IPS DF 6.9 (cell line): ENCODE measurements at regions not wholly inside any gene's neighbourhood (a gene's known extent, or its start where the extent isn't known, plus 50 kb on each side); places are given as distances from the start of the nearest gene placed in this dataset.

Source experiments
- DNase-seq: peaks from one replicate; pipeline ENCODE4 v3.0.0-alpha.2; 2013; ENCODE audit warnings: low read depth, low spot score
- H3K27ac ChIP-seq: one replicate; pipeline ENCODE4 v1.5.1; 2013; ENCODE audit warnings: low read length, control low read depth
- H3K27me3 ChIP-seq: 2 replicates; pipeline ENCODE4 v1.6.1; 2013; ENCODE audit warnings: mild to moderate bottlenecking, low read length; ENCODE audit not compliant: control insufficient read depth, insufficient read depth
- H3K36me3 ChIP-seq: 2 replicates; pipeline ENCODE4 v1.6.1; 2013; ENCODE audit warnings: low read length; ENCODE audit not compliant: control insufficient read depth, insufficient read depth
- H3K4me1 ChIP-seq: 2 replicates; pipeline ENCODE4 v1.6.1; 2013; ENCODE audit warnings: low read length; ENCODE audit not compliant: control insufficient read depth, insufficient read depth
- H3K4me3 ChIP-seq: 2 replicates; pipeline ENCODE4 v1.5.1; 2013; ENCODE audit warnings: mild to moderate bottlenecking, low read length
- H3K9me3 ChIP-seq: 2 replicates; pipeline ENCODE4 v1.6.1; 2013; ENCODE audit warnings: low read length, inconsistent platforms; ENCODE audit not compliant: control insufficient read depth, insufficient read depth
- WGBS: extraction: QIAGEN DNeasy Blood & Tissue Kit; methylation state at CpG from one replicate; pipeline ENCODE4 v1.1.7; 2013; ENCODE audit warnings: mixed read lengths, missing lambda C conversion rate; ENCODE audit not compliant: insufficient read length, insufficient coverage; 5-methylcytosine and 5-hydroxymethylcytosine counted together

DNA sequence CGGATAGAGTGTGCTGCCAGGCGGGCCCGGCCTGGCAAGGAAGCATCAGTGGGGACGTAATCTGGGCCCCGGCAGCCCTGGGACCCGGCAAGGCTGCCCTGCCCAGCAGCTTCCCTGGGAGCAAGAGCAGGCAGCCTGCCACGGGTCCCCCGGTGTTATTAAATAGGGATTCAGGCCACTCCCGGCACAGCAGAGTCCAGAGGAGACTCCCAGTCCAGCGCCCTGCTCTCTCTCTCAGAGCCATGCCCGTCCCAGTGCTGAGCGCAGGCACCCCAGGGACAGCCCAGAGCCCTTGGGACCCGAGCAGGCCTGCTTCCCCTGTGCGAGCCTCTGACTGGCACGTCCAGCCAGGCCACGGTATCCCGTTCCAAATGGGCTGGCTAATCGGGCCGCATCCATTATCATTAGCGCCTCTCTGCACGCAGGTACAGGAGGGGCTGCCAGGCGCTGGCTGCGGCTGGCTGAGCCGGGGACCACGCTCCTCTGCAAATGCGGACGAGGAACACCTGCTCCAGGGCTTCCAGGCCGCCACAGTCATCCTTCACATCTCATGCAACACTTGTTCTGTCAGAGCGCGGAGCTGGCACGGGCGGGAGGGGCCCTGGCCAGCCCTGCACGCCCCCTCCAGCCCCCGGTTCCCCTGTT is 344.2 kb upstream of the MKI67 start:
- H3K27me3 ChIP-seq: no peaks in the 10 kb centered on the region
- WGBS: no CpG with 5 or more reads among the region's 34 CpGs
- no peak overlapping the region for H3K4me3 ChIP-seq
- DNase-seq: no peak
- H3K9me3 ChIP-seq: no peaks in the 10 kb centered on the region
- H3K27ac ChIP-seq: no peak overlapping the region
- H3K4me1 ChIP-seq: 0 out of 2 replicates have a peak, but pooled peaks cover 1% of the 10 kb centered on the region
- H3K36me3 ChIP-seq: no peaks in the 10 kb centered on the region

DNA sequence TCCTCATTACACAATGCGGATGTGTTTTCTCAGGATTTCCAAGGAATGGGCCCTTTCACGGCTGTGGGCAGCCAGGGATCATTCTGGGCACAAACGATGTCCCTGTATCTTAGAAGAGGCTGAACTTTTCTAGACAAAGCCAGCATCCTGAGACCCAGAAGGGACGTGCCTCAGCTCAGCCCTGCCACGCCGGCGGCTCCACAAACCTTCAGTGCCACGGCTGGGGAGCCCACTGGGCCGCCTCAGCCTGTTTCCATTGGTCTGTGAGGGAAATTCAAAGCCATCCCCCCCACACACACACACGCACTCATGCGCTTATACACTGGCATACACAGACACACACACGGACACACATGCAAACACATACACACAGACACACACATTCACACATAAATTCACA is 344.9 kb upstream of the MKI67 start:
- Histone ChIP-seq H3K4me1 (0 out of 2 replicates have a peak, but pooled peaks cover 1% of the 10 kb centered on the region), H3K36me3 (no peaks in the 10 kb centered on the region), H3K27me3 (no peaks in the 10 kb centered on the region), H3K4me3 (no peak overlapping the region), H3K27ac (no peak overlapping the region), H3K9me3 (no peaks in the 10 kb centered on the region)
- no CpG with 5 or more reads among the region's 12 CpGs for WGBS
- DNase-seq: no peak

DNA sequence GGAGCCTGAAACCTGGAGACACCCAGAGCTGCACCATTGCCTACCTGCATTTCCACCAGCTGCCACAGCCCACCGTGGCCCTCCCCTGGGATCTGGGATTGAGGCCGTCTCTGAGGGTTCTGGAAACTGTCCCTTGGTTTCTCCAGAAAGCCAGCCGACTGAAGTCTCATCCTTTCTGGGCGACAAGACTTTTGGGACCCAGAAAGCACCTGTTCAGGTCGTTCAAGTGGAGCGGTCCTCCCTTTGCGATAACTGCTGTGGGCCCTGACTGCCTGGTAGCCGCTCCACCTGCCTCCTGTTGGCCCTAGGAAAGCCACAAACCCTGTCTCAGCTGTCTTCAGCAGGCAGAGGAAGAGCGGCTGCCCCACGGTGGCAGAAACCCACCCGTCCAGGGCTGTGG is 346.0 kb upstream of the MKI67 start:
- no CpG with 5 or more reads among the region's 11 CpGs for WGBS

DNA sequence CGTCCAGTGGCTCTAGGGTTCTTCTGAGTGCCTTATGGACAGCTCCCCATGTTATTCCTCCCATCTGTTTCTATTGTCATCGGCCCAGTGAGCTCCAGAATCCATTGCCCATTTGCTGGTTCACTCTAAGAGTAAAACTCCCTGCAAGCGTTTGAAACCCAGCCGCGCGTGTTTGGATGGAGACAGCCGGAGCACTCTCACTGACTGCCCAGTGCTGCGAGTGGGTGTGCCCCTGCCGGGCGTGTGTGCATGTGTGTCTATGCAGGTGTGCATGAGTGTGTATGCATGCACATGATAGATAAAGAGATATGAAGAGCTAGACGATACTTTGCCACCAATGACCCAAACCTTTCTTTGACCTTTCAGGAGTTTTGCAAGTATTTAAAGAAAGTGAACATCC is 347.2 kb upstream of the MKI67 start:
- Histone ChIP-seq H3K27me3 (no peaks in the 10 kb centered on the region), H3K36me3 (no peaks in the 10 kb centered on the region), H3K27ac (no peak overlapping the region), H3K4me1 (0 out of 2 replicates have a peak, but pooled peaks cover 1% of the 10 kb centered on the region), H3K4me3 (no peak overlapping the region), H3K9me3 (no peaks in the 10 kb centered on the region)
- DNase-seq: no peak
- WGBS: no CpG with 5 or more reads among the region's 11 CpGs

More for the DNA sequence above, 346.0 kb upstream of the MKI67 start:
- no peak for DNase-seq
- no peak overlapping the region for H3K27ac ChIP-seq
- H3K4me1 ChIP-seq: 0 out of 2 replicates have a peak, but pooled peaks cover 1% of the 10 kb centered on the region
- no peaks in the 10 kb centered on the region for H3K27me3 ChIP-seq
- no peaks in the 10 kb centered on the region for H3K9me3 ChIP-seq
- H3K36me3 ChIP-seq: no peaks in the 10 kb centered on the region
- no peak overlapping the region for H3K4me3 ChIP-seq

GRCh38 chr10:128473911-128474310 is 347.7 kb upstream of the MKI67 start:
- Histone ChIP-seq H3K27ac (no peak overlapping the region), H3K9me3 (no peaks in the 10 kb centered on the region), H3K4me3 (no peak overlapping the region), H3K27me3 (no peaks in the 10 kb centered on the region), H3K4me1 (0 out of 2 replicates have a peak, but pooled peaks cover 1% of the 10 kb centered on the region), H3K36me3 (no peaks in the 10 kb centered on the region)
- no peak for DNase-seq
- no CpG with 5 or more reads among the region's 8 CpGs for WGBS

DNA sequence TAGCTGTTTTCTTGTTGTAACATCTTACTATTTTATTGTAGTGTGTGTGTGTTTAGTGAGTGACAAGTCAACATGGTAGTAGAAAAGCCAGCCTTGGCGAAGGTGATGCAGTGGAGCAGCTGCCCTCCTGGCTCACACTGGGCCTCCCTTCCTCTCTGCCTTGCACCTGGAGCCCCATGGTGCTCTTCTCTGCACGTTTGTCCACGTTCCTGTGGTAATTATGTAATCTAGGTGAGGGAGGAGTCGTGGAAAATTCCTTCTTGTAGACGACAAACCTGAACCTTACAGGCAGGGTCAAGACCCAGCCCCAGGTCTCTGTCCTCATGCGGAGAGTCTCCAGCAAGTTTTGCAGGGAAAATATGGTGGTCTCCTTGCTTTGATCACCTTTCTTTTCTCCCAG is 348.3 kb upstream of the MKI67 start:
- H3K9me3 ChIP-seq: no peaks in the 10 kb centered on the region
- 0 out of 2 replicates have a peak, but pooled peaks cover under 1% of the 10 kb centered on the region for H3K4me1 ChIP-seq
- H3K27me3 ChIP-seq: no peaks in the 10 kb centered on the region
- no peak overlapping the region for H3K27ac ChIP-seq
- no peak overlapping the region for H3K4me3 ChIP-seq
- no CpG with 5 or more reads among the region's 6 CpGs for WGBS
- DNase-seq: no peak
- H3K36me3 ChIP-seq: no peaks in the 10 kb centered on the region

DNA sequence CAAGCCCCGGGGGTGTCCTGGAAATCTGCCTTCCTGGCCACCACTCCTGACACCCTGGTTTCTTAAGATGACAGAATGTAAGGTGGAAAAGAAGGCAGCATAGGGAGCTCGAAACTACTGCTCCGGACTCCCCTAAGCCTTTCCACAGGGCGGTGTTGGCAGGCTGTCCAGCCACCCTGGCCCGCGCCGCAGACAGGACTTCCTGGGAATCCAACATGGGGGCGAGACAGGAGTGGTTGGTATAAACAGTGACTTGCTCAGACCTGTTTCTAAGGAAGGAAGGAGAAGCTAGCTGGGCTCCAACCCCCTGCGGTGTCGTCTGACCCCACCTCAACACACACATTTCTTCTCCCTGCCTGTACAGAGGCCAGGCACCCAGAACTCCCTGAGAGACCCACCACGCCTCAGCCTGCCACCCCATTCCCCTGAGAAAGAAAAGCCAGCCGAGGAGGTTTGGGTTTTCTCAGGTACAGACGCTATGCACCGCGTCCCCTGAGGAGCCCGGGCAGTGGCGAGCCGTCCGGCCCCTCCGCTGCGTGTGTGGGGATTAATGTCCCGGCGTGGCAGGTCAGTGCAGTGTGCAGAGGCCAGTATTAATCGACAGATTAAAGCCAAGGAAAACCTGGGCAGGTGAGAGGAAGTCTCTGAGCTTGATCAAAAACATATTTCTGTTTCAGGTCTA is 349.6 kb upstream of the MKI67 start:
- Histone ChIP-seq H3K27me3 (no peaks in the 10 kb centered on the region), H3K9me3 (no peaks in the 10 kb centered on the region), H3K4me3 (no peak overlapping the region), H3K36me3 (no peaks in the 10 kb centered on the region), H3K27ac (no peak overlapping the region), H3K4me1 (no peaks in the 10 kb centered on the region)
- no peak for DNase-seq
- WGBS: no CpG with 5 or more reads among the region's 24 CpGs

DNA sequence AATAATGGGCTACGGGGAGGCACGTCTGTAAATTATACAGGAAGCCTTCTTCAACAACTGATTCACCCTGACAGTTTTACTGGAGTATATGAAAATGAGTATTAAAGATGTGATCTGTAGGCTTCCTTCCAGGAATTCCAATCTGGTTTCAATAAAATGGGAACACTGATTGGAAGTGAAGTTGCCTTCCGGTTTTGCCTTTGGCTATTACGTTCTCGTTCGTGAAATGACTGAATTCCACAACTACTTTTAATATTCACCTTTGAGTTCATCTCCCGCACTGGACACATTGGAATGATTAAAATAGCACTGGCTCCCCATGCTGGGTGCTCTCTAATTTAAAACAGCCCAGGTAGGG is 350.1 kb upstream of the MKI67 start:
- Histone ChIP-seq H3K9me3 (no peaks in the 10 kb centered on the region), H3K27ac (no peak overlapping the region), H3K36me3 (no peaks in the 10 kb centered on the region), H3K27me3 (no peaks in the 10 kb centered on the region), H3K4me1 (no peaks in the 10 kb centered on the region), H3K4me3 (no peak overlapping the region)
- DNase-seq: no peak
- WGBS: no CpG with 5 or more reads among the region's 7 CpGs

GRCh38 chr10:128476845-128477244 is 350.6 kb upstream of the MKI67 start:
- no CpG with 5 or more reads among the region's 4 CpGs for WGBS
- DNase-seq: no peak
- Histone ChIP-seq H3K27me3 (no peaks in the 10 kb centered on the region), H3K9me3 (no peaks in the 10 kb centered on the region), H3K4me3 (no peak overlapping the region), H3K4me1 (no peaks in the 10 kb centered on the region), H3K27ac (no peak overlapping the region), H3K36me3 (no peaks in the 10 kb centered on the region)

DNA sequence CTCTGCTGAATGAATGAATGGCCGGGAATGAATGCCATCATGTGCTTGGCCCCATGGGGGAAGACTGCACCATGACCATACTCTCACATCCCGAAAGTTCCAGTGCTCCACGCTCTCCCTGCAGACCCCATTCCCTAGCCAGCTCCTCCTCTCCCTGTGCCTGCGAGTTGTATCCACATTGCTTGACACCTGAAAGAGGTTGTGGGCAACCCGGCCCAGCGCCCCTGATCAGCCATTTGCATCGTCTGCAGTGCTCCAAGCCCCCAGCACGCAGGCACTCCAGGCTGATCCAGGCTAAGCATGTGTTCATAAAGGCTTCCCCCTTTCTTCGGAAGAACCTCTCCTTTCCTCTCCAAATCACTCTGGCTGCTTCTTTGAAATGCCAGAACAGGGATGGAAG is 354.4 kb upstream of the MKI67 start:
- Histone ChIP-seq H3K27me3 (no peaks in the 10 kb centered on the region; the same call in 1 of the 2 replicates), H3K27ac (no peak overlapping the region), H3K4me3 (no peak overlapping the region), H3K4me1 (peaks cover 1% of the 10 kb centered on the region; the same call in 1 of the 2 replicates), H3K36me3 (no peaks in the 10 kb centered on the region), H3K9me3 (no peaks in the 10 kb centered on the region)
- no CpG with 5 or more reads among the region's 9 CpGs for WGBS
- DNase-seq: no peak
